ENCODE measurements at regions not wholly inside any gene's neighbourhood (a gene's known extent, or its start where the extent isn't known, plus 50 kb on each side); places are given as distances from the start of the nearest gene placed in this dataset.

DNA sequence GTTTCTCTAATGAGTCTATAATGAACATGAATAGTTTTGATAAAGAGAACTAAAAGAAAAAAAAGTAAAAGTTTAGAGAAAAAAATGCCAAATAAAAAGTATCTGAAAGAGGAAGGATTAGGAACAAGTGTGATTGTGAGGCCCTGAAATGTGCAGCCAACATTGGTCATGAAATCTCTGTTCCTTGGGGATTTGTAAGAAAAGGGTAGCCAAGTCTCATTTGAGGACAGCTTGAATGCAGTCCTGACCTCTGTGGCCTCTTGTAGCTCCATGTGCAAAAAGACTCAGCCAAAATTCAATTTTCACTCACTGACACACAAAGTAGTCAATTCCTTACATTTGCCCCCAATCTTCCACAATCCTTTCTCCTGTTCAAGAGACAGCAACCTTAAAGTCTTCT is 167.9 kb downstream of the KLF12 start:
- no peak for DNase-seq

DNA sequence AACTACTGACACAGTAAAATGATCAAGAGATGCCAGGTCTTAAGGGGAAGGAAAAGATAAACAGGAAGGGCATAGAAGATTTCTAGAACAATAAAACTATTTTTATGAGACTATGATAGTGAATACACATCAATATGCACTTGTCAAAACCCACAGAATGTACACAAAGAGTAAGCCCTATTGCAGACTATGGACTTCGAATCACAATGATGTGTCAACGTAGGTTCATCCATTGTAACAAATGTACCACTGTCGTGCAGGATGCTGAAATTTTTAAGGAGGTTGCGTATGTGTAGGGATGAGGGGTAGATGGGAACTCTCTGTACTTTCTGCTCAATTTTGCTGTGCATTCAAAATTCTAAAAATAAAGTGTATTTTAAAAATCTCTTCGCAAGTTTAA is 171.9 kb downstream of the KLF12 start:
- no peak for DNase-seq

DNA sequence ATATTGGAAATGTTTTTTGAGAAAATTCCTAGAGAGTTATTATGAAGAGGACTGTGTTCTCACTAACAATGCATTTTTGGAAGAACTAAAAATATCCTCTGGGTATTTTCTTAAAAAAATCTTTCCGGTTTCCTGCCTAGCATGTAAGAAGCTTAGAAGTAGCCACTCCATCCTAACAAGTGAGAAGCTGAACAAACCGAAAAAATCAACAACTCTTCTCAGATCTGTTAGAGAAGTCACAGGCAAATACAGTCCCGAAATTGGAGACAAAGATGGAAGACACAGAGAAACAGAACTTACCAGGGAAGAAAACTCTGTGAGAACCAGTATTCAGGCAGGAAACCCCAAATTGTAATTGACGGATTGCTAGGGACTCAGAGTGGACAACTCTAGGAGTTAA is 173.0 kb downstream of the KLF12 start:
- no peak for DNase-seq

DNA sequence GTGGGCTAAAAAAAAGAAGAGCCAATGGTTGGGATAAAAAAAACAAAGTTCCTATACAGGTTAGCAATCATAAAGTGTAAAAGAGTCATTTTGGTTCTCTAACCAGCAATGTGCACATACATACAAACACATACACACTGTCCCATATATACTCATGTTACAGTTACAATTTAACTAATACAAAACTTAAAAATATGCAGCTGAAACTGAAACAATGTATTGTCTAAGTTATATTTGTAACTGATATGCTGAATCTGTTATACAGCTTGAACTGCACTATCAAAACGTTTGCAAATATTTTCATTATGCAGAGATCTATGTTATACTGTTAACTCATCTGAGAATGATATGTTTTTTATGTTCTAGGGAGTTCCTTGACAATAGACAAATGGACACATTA is 173.7 kb downstream of the KLF12 start:
- no peak for DNase-seq

DNA sequence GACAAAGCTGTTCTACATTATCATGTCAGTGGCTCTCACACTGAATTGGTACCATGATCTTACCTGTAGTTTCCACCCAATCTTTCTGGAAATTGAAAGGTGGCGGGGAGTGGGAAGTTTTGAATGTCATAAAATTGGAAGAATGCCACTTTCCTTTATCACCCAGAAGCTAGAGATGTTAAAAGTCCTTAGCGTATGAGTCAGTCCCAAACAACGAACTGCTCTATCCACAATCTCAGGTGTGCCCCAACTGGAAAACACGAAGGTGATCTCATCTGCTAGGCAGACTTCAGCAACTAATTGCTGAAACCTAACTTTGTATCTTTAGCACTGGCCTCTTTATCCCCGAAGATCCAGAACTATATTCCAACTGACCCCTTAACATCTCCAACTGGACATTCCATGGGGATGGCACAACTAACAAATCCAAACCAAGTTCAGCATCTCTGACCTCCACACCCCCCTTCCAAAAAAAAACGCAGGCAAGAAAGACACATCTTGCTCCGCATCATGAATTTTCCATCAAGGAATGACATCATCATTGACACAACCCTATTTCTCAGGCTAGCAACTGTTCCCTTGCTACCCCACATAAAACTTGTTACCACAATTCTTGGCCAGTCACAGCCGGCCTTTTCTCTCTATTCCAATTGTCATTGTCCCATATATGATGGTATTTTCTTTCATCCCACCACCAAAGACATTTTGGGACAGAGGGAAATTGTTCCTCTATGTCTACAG is 175.4 kb downstream of the KLF12 start:
- no peak for DNase-seq

DNA sequence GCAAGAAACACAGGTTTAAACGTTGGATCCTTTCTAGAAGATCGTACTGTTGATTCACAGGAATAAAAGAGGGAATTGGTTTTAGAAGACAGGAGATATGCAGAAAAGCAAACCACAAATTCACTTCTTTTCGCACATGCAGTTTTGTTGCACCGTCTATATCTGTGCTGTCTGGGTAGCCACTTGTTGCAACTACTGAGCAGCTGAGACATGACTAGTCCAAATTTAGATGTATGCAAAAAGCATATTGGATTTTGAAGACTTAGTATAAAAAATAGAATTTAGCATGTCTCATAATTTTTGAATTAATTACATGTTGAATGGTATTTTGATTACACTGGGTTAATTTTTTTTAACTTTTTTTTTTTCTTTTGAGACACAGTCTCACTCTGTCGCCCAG is 176.3 kb downstream of the KLF12 start:
- DNase-seq: no peak

DNA sequence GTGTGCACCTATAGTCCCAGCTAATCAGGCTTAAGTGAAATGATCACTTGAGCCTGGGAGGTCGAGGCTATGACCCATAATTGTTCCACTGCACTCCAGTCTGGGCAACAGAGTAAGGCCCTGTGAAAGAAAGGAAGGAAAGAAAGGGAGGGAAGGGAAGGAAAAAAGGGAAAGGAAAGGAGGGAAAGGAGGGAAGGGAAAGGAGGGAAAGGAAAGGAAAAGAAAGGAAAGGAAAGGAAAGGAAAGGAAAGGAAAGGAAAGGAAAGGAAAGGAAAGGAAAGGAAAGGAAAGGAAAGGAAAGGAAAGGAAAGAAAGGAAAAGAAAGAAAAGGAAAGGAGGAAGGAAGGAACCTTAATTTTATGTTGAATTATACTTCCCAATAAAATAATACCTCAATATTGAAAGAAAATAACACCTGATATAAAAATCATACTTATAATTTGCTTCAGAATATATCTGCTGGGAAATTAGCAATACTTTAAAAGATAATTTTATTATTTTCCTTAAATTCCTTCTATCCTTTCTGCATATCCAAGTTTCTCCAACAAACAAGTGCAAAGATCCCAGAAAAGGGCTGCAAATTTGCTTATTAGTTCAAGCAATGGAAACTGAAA is 177.3 kb downstream of the KLF12 start:
- no peak for DNase-seq

DNA sequence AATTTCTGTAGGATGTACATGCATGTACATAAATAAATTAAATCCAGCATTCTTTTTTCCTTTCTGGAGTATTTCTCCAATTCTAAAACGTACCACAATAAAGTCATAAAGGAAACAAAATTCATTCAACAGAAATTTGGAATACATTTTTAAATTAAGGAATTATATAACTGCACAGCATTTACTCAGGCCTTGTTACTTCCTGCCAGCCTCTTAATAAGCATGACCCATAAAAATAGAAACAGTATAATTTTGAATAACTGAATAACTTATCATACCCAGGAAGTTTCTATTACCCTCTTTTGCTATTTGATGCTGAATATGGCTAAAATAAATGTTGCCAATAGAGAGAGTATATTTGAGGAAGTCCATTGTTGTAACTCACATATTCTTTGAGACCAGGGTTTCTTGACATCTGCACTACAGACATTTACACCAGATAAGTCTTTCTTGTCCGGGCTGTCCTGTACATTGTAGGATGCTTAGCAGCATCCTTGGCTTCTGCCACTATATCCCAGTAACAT is 178.2 kb downstream of the KLF12 start:
- DNase-seq: no peak

DNA sequence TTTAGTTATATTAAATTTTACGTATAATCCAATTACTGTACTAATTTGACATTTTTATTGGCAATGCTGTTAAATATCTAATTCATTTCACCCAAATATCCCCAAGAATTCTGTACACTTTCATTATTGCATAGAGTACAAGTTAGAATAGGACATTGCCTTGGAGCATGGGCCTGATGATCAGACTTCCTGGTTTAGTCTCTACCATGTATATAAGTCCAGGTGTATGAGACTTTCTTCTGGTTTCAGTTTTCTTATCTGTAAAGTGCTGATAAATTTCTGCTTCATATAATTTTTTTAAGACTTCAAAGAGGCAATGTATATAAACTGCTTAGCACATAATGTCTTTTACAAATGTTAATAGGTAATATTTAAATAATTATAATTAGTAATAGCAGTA is 179.4 kb downstream of the KLF12 start:
- DNase-seq: no peak

DNA sequence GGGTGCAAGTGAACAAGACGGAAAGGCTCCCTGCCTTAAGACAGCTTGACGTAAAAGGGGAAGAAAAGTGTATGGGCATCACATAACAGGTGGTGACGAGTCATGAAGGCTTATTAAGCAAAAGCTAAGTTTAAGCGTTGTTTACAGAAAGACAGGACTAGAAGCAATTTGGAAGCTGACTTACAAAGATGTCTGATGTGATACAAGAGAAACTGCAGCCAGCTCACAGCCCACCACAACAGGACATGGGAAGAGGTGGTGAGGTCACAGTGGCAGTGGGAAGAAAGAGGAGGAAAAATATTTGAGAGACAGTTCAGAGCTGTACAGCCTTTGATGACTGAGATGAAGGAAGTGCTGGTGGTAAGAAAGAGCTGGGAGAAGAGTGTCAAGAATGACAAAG is 181.6 kb downstream of the KLF12 start:
- no peak for DNase-seq

DNA sequence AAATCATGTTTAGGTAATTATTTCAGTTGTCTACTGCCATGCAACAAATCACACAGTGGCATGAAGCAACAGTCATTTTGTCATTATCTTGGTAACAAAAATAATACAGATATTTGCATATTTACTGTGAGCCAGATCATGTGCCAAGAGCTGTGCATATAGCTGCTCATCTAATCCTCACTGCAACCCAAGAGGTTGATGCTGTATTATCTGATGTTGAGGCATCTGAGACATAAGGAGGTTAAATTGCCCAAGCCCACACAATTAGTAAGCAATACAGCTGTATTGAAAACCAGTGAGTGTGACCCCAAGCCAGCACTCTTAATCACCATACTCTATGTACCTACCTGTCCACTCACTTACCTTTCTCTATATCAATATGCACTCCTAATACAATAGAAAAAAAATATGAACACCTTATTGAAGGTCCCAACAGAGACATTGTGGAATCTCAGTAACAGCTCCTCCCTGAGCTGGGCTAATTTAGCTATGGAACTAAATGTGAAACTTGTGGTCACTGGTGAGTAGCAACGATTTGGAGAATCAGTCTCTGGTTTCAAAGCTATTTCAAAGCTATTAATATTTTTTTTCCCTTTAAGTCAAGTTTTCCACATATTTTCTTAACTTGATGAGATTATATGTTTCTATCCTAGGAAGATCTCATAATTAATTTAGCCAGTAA is 185.2 kb downstream of the KLF12 start:
- no peak for DNase-seq

DNA sequence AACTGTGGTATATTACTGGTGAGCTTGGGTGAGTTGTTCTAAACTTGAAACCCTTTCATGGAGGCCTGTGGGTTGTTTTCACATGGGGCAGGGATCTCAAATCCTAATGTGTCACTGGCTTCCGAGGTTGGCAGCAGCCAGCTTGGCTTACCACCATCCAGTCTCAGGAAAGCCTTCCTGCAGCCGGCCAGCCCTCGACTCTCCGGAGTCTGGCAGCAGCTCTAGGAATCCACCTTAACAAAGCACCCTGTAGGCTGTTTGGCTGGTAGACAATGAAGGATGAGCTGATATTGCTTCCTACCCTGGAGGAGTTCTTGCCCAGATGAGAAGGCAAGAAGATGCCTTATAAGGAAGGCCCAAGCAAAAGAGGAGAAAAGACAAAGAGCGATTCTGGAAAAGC is 188.3 kb downstream of the KLF12 start:
- peak; percentile 47 for DNase-seq

DNA sequence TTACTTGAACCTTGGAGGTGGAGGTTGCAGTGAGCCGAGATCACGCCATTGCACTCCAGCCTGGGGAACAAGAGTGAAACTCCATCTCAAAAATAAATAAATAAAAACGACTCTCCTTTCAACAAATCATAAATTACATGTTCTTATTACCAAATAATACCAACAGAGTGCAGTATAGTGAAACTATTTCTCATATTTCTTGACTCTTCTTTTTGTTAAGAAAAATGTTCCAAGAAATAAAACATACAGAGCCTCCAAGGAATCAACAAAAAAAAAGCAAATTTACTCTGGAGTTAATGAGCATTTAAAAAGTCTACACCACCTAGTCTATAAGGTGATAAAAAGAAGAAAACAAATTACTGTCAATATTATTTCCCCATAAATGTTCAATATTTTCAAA is 188.8 kb downstream of the KLF12 start:
- DNase-seq: no peak

DNA sequence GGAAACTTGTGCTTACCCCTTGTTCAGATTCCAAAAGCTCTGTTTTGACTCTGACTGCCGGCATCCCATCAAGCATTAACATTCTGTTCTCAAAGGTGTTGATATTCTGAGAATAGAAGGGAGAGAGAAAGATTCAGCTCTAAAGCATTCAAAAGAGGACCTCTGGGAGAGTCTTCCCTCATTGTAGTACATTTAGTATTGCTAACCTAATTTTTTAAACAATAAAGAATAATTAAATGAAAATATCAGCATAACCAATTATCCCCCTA is 190.3 kb downstream of the KLF12 start:
- DNase-seq: no peak

DNA sequence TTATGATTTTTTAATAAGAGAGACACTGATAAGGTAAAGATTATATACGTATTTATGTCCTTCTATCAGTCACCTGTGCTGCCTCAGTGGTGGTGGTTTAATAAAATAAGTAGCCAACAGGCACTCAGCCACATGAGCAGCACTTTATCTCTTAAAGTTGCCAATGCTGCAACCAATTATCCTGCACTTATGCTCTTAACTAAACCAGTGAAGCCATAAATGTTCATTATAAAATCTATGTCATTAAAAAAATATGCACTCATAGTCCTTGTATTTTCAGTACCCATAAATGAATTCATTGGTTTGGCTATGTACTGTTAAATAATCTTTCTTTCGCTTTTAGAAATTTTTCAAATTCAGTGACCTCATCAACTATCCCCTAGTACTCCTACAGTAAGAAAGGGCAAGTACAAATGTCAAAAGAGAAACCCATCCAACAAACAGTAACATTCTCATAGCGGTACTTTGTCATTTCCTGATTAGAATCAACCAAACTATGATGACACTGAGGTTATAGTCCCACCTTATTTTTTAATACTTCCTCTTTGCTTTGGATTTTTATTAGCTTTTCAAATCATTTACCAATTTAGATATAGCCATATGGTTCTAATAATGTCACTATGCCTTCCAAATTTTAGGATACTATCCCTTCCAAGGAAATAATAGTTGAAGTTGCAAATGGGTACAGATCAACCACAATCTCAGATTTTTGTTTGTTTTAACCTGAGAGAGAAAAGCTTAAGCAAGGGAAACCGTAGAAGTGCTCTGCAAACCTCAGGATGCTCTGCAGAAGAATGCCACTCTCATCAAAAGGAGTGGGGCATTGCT is 190.9 kb downstream of the KLF12 start:
- DNase-seq: no peak

DNA sequence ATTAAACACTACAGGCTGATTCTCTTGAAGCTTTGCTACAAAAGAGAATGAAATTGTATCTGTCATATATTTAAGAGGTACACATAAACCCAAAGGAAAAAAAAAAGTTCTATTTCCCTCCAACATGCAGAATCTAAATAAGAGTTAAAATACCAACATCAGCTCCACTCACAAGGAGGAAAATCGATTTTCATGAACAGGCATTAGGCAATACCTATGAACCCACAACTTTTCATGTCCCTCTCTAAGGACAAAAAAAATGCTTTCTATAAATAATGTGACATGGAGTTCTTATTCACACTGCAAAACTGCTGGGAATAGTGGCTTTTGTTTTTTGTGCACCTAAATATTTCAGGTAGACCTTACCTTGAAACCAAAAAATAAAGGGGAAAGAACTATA is 192.5 kb downstream of the KLF12 start:
- no peak for DNase-seq

DNA sequence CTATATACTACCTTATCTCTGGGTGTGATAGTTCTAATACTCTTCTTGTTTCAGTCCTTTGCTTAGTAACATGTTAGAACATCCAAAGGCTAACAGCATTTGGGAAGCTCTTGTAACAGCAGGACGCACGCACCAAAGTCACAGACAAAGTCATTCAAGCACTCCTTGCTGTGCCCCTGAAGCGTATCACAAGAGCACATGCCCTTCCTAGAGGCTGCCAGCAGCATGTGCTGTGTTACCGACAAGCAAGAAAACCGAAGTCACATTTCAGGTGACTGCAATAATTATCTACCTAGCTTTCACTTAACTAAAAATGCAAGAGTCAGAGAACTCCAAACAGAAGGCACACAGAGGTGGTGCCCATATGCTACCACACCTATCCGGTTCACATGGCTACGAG is 194.1 kb downstream of the KLF12 start:
- no peak for DNase-seq

DNA sequence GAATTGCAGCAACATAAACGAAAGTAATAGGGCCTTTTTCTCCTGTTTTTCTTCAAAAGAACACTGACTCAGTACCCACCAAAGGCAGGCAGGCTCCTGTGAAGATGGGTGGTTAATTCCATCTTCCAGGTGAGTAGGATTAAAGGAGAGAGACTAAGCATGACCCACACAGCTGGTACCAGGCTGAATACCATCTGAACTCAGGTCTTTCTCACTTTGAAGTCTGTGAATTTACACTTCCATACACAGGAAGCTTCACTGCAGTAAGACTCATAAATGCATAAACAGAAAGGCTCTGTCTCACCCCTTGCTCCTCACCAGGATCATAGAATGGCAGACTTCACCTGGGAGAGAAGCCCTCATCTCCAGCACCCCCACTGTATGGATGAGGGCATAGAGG is 194.6 kb downstream of the KLF12 start:
- no peak for DNase-seq

DNA sequence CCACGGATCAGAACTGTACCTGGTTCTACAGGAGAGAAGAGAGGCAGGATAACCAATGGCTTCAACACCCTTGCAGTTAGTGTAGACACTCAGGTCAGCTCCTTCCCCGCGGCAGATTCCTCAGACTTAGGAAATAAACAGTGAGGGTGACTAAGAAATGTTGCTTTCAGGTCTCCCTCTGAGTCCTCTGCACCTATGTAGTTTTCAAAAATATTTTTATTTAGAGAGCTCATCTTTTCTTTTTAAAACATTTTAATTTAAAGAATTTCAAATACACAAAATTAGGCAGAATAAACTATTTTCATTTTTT is 195.2 kb downstream of the KLF12 start:
- DNase-seq: no peak

DNA sequence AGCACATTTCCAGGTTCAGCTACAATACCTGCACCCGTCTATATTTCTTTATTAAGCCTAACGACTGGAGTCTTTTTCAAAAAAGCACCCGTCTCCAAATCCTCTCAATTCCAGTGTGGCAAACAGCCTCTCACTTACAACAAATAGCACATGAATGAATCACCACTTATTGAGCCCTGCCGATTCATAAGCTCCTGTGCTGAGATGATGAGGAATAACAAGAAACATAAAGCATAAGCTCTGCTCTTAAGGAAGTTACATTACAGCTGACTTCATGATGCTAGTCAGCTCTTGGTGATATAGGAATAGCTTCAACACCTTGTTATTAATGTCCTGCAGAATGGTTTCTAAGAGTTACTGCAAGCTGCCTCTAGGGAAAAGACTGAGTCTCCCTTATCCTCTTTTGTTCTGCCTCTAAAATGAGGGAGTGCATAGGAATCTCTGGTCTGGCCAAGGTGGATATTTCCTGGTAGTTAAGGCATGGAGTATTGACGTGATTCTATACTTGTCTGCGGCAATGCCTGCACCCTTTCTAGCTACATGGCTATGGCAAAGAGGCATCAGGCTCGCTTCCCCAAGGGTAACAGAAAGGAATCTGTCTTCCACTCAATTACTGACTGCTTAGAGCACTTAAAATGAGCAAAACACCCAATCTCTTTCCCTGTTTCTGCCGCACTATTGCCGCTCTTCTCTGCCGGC is 195.7 kb downstream of the KLF12 start:
- DNase-seq: no peak

DNA sequence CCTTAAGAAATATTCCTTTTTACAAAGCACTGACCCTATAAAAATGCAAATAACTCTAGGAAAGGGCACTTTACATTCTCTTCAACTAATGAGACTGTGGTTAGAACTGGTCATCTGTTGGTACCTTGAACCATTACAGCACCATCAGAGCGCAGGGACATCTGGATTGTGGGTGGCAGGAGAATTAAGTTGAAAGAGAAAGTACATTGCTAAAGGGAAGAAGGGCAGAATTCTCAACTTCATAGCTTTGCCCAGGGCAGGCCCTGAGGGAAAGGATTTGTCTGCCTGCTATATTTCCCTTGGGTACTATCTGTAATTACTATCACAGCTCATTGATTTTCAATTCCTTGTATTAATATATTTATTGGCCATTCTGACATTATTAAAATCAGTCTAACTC is 196.8 kb downstream of the KLF12 start:
- DNase-seq: no peak

DNA sequence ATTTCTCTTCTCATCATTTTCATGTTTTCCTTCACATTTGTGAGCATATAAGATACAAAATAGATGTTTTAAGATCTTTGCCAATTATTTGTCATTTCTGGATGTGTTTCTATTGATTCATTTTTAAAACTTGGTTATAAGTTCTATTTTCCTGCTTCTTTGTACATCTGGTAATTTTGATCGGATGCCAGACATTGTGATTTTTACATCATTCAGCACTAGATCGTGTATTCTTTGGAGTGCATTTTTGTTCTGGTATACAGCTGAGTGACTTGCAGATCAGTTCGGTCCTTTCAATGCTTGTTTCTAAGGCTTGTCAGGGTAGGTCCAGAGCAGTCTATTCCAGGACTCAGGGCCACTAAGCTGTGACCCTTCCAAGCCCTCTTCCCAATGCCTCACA is 198.2 kb downstream of the KLF12 start:
- DNase-seq: peak; percentile 72

DNA sequence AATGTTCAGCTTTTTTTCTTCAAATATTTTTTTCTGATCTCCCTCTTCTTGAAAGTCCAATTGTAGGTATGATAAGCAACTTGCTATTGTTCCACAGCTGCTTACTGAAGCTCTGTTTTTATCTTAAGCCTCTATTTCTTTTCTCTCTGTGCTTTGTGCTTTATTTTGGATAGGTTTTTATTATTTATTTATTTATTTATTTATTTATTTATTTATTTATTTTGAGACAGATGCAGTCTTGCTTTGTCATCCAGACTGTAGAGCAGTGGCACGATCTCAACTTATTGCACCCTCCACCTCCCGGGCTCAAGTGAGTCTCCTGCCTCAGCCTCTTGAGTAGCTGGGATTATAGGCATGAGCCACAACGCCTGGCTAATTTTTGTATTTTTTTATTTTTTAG is 199.4 kb downstream of the KLF12 start:
- no peak for DNase-seq
